ENCODE measurements at regions not wholly inside any gene's neighbourhood (a gene's known extent, or its start where the extent isn't known, plus 50 kb on each side); places are given as distances from the start of the nearest gene placed in this dataset.

GRCh38 chr14:42513837-42514236, 907.2 kb downstream of the LRFN5 start:
- TF ChIP-seq POLR2A (IDR thresholded peaks at IDR 0.05; ENCODE audit: low read length) (no peak), KDM1A (IDR thresholded peaks at IDR 0.05; ENCODE audit: low read depth) (no peak), TP53 (CRISPR knock-in tag; IDR thresholded peaks at IDR 0.05) (no peak), CTCF (IDR thresholded peaks at IDR 0.05) (no peak), RAD21 (conservative IDR thresholded peaks at IDR 0.05 in 1 of 2, IDR thresholded peaks at IDR 0.05 in 1 of 2) (no peak), BCL3 (IDR thresholded peaks at IDR 0.05) (no peak), CBX2 (IDR thresholded peaks at IDR 0.05; ENCODE audit: borderline replicate concordance, low read depth) (no peak)
